ENCODE measurements at regions not wholly inside any gene's neighbourhood (a gene's known extent, or its start where the extent isn't known, plus 50 kb on each side); places are given as distances from the start of the nearest gene placed in this dataset.

- ATAC-seq, result no peak
- Mint-ChIP-seq H3K4me1 (peaks cover 42% of the 10 kb centered on the region), H3K4me3 (no peak overlapping the region)
Observed at GRCh38 chr12:107394693-107395092, 290.9 kb upstream of the PWP1 start.

More at GRCh38 chr12:107394693-107395092, 290.9 kb upstream of the PWP1 start:
- no peak for DNase-seq (ENCODE audit: low spot score)
- Histone ChIP-seq H3K36me3 (ENCODE audit: insufficient read depth) (no peaks in the 10 kb centered on the region), H3K4me2 (no peak overlapping the region), H4K20me1 (replicated peaks; ENCODE audit: insufficient read depth) (no peaks in the 10 kb centered on the region), H3F3A (replicated peaks; ENCODE audit: low read depth) (no peaks in the 10 kb centered on the region), H3K27me3 (ENCODE audit: insufficient read depth) (no peaks in the 10 kb centered on the region), H2AFZ (no peak overlapping the region), H3K79me2 (replicated peaks; ENCODE audit: insufficient read depth) (no peaks in the 10 kb centered on the region), H3K4me1 (ENCODE audit: insufficient read depth) (peaks cover 35% of the 10 kb centered on the region), H3K4me3 (no peak overlapping the region), H3K27ac (ENCODE audit: low read depth) (no peak overlapping the region), H3K9me2 (ENCODE audit: insufficient read depth) (no peaks in the 10 kb centered on the region)
- Mint-ChIP-seq H3K27ac (no peak overlapping the region), H3K27me3 (ENCODE audit: insufficient read depth, low read depth, poor library complexity) (peaks cover 4% of the 10 kb centered on the region), H3K36me3 (ENCODE audit: low read depth) (0 out of 3 replicates have a peak, but pooled peaks cover 2% of the 10 kb centered on the region), H3K9me3 (peaks cover 2% of the 10 kb centered on the region; the same call in 2 of the 3 replicates)
- no peak for TF ChIP-seq CTCF (conservative IDR thresholded peaks at IDR 0.05; ENCODE audit: low read depth in 2 of 2)
- TF ChIP-seq NANOG (IDR thresholded peaks at IDR 0.05; ENCODE audit: borderline replicate concordance), result no peak
- no peak for TF ChIP-seq CREB1 (CRISPR knock-in tag; IDR thresholded peaks at IDR 0.05; ENCODE audit: low read depth)
- no peak for TF ChIP-seq ZNF114 (CRISPR knock-in tag; IDR thresholded peaks at IDR 0.05)
- TF ChIP-seq JUNB (IDR thresholded peaks at IDR 0.05; ENCODE audit: unreplicated experiment), result no peak
- TF ChIP-seq ZNF462 (CRISPR knock-in tag; IDR thresholded peaks at IDR 0.05), result no peak
- no peak for TF ChIP-seq STAT1 (IDR thresholded peaks at IDR 0.05; ENCODE audit: unreplicated experiment)
- TF ChIP-seq POLR2AphosphoS5 (IDR thresholded peaks at IDR 0.05; ENCODE audit: low read depth), result no peak
- no peak for TF ChIP-seq EZH2phosphoT487 (IDR thresholded peaks at IDR 0.05; ENCODE audit: unreplicated experiment)
- TF ChIP-seq EZH2 (IDR thresholded peaks at IDR 0.05; ENCODE audit: low read depth, unreplicated experiment), result no peak
- no peak for TF ChIP-seq REST (IDR thresholded peaks at IDR 0.05; ENCODE audit: unreplicated experiment)
- TF ChIP-seq ETS1 (IDR thresholded peaks at IDR 0.05), result no peak
- no peak for TF ChIP-seq ZNF331 (CRISPR knock-in tag; IDR thresholded peaks at IDR 0.05; ENCODE audit: low read depth)

Measured in GM23338 (cell line).